ENCODE measurements at regions not wholly inside any gene's neighbourhood (a gene's known extent, or its start where the extent isn't known, plus 50 kb on each side); places are given as distances from the start of the nearest gene placed in this dataset.

- no peak overlapping the region for H3K27ac ChIP-seq (ENCODE audit: low read length in 2 of 2)
- H3K79me2 ChIP-seq (ENCODE audit: control insufficient read depth, insufficient read depth, low read length): no peaks in the 10 kb centered on the region
- H3K4me3 Mint-ChIP-seq: no peak overlapping the region
- H3K9ac ChIP-seq (ENCODE audit: low read length): no peak overlapping the region
- no peaks in the 10 kb centered on the region for H3K9me3 ChIP-seq (ENCODE audit: control extremely low read depth in 1 of 3, control insufficient read depth in 2 of 3, insufficient read depth in 1 of 3, low read length in 2 of 3)
- H3K4me2 ChIP-seq (replicated peaks; ENCODE audit: low read depth, low read length, poor library complexity, severe bottlenecking): no peak overlapping the region
- H3K36me3 ChIP-seq (replicated peaks in 1 of 2; ENCODE audit: control extremely low read depth in 1 of 2, control insufficient read depth in 1 of 2, extremely low read depth in 1 of 2, insufficient read depth in 2 of 2, low read length in 1 of 2): no peaks in the 10 kb centered on the region
- DNase-seq (no peak), ATAC-seq (ENCODE audit: low read depth) (no peak)
- CTCF ChIA-PET: interaction anchor here (1.3 kb wide), 1 partner anchor 44 kb away, joined by 3 read pairs; no protein-coding TSS in a partner anchor
- 88% methylated on average over 1 of the region's 3 CpGs for WGBS (ENCODE audit: insufficient coverage)
- H4K20me1 ChIP-seq (ENCODE audit: control insufficient read depth, insufficient read depth, low read length, poor library complexity, severe bottlenecking): no peaks in the 10 kb centered on the region
- no peak overlapping the region for H2AFZ ChIP-seq (ENCODE audit: insufficient read depth, low read depth, low read length, poor library complexity, severe bottlenecking)
- peaks cover 14 to 15% of the 10 kb centered on the region in 2 donors for H3K4me1 ChIP-seq (ENCODE audit: control insufficient read depth in 2 of 2, insufficient read depth in 2 of 2, low read length in 2 of 2)
- intact Hi-C loops (cut with micrococcal nuclease): no loop called here
- peaks cover 8% of the 10 kb centered on the region for H3K27me3 Mint-ChIP-seq
- no peak overlapping the region for H3K27ac Mint-ChIP-seq
- TF ChIP-seq CTCF (IDR thresholded peaks at IDR 0.05) (no peak), EZH2 (IDR thresholded peaks at IDR 0.05; ENCODE audit: borderline replicate concordance, insufficient read depth, low read depth, low read length, poor library complexity, severe bottlenecking) (no peak)
- H3K4me3 ChIP-seq (ENCODE audit: control extremely low read depth in 1 of 5, extremely low read depth in 1 of 5, insufficient read depth in 1 of 5, low read depth in 2 of 5, low read length in 4 of 5): no peak overlapping the region
- H3K4me1 Mint-ChIP-seq: peaks cover 18% of the 10 kb centered on the region
- H3K27me3 ChIP-seq (replicated peaks in 1 of 4; ENCODE audit: control extremely low read depth in 1 of 4, control insufficient read depth in 3 of 4, insufficient read depth in 4 of 4, low read length in 3 of 4): no peaks in the 10 kb centered on the region
- POLR2A ChIA-PET: no interaction called here
- no peaks in the 10 kb centered on the region for H3K9me3 Mint-ChIP-seq (ENCODE audit: insufficient read depth)
Observed at GRCh38 chr1:201753492-201753891, 75.5 kb upstream of the IPO9 start.

GRCh38 chr1:201754353-201754752 lies 74.6 kb upstream of the IPO9 start:
- H2AFZ ChIP-seq (ENCODE audit: insufficient read depth, low read depth, low read length, poor library complexity, severe bottlenecking): no peak overlapping the region
- Mint-ChIP-seq H3K4me1 (peaks cover 21% of the 10 kb centered on the region), H3K9me3 (ENCODE audit: insufficient read depth) (no peaks in the 10 kb centered on the region), H3K27ac (no peak overlapping the region), H3K4me3 (no peak overlapping the region), H3K27me3 (peaks cover 8% of the 10 kb centered on the region)
- 100% methylated on average over 2 of the region's 4 CpGs for WGBS (ENCODE audit: insufficient coverage)
- peaks cover 15 to 17% of the 10 kb centered on the region in 2 donors for H3K4me1 ChIP-seq (ENCODE audit: control insufficient read depth in 2 of 2, insufficient read depth in 2 of 2, low read length in 2 of 2)
- TF ChIP-seq CTCF (IDR thresholded peaks at IDR 0.05): no peak
- no peak for TF ChIP-seq EZH2 (IDR thresholded peaks at IDR 0.05; ENCODE audit: borderline replicate concordance, insufficient read depth, low read depth, low read length, poor library complexity, severe bottlenecking)
- ATAC-seq (ENCODE audit: low read depth) (no peak), DNase-seq (no peak)
- ChIA-PET CTCF (interaction anchor here (1.3 kb wide), 1 partner anchor 45 kb away, joined by 3 read pairs; no protein-coding TSS in a partner anchor), POLR2A (no interaction called here)
- H3K9me3 ChIP-seq (ENCODE audit: control extremely low read depth in 1 of 3, control insufficient read depth in 2 of 3, insufficient read depth in 1 of 3, low read length in 2 of 3): no peaks in the 10 kb centered on the region
- no peak overlapping the region for H3K27ac ChIP-seq (ENCODE audit: low read length in 2 of 2)
- no peaks in the 10 kb centered on the region for H3K36me3 ChIP-seq (replicated peaks in 1 of 2; ENCODE audit: control extremely low read depth in 1 of 2, control insufficient read depth in 1 of 2, extremely low read depth in 1 of 2, insufficient read depth in 2 of 2, low read length in 1 of 2)
- no peaks in the 10 kb centered on the region for H4K20me1 ChIP-seq (ENCODE audit: control insufficient read depth, insufficient read depth, low read length, poor library complexity, severe bottlenecking)
- H3K9ac ChIP-seq (ENCODE audit: low read length): no peak overlapping the region
- no peaks in the 10 kb centered on the region for H3K27me3 ChIP-seq (replicated peaks in 1 of 4; ENCODE audit: control extremely low read depth in 1 of 4, control insufficient read depth in 3 of 4, insufficient read depth in 4 of 4, low read length in 3 of 4)
- H3K79me2 ChIP-seq (ENCODE audit: control insufficient read depth, insufficient read depth, low read length): no peaks in the 10 kb centered on the region
- intact Hi-C loops (cut with micrococcal nuclease): no loop called here
- H3K4me2 ChIP-seq (replicated peaks; ENCODE audit: low read depth, low read length, poor library complexity, severe bottlenecking): no peak overlapping the region
- no peak overlapping the region for H3K4me3 ChIP-seq (ENCODE audit: control extremely low read depth in 1 of 5, extremely low read depth in 1 of 5, insufficient read depth in 1 of 5, low read depth in 2 of 5, low read length in 4 of 5)

Data from B cell (primary cell).